Spleen (tissue), 11 donors: ENCODE measurements at regions not wholly inside any gene's neighbourhood (a gene's known extent, or its start where the extent isn't known, plus 50 kb on each side); places are given as distances from the start of the nearest gene placed in this dataset.

Experiments
- DNase-seq: peaks from one replicate; pipeline ENCODE4 v3.0.0-alpha.2; 2020
- H3K27ac ChIP-seq, 8 donors: fragments of 200-600 bp; sonication (generic) in 7 of 8; 1 replicate in 4 of 8; 2 replicates in 4 of 8; pipeline versions ENCODE4 v1.5.0 to v1.8.0; 2016 to 2021; ENCODE audit warnings: inconsistent platforms in 4 of 8, mild to moderate bottlenecking in 4 of 8, moderate library complexity in 1 of 8
- H3K27me3 ChIP-seq, 7 donors: fragments of 200-600 bp; sonication (generic) in 6 of 7; replicated peaks in 1 of 7; 1 replicate in 4 of 7; 2 replicates in 3 of 7; pipeline versions ENCODE4 v1.5.0 to v1.8.0; 2016 to 2021; ENCODE audit warnings: inconsistent platforms in 3 of 7, mild to moderate bottlenecking in 1 of 7
- H3K36me3 ChIP-seq, 6 donors: fragments of 200-600 bp; sonication (generic) in 5 of 6; 1 replicate in 4 of 6; 2 replicates in 2 of 6; pipeline versions ENCODE4 v1.5.0 to v1.8.0; 2016 to 2021; ENCODE audit warnings: inconsistent platforms in 2 of 6
- H3K4me1 ChIP-seq, 6 donors: fragments of 200-600 bp; sonication (generic) in 5 of 6; 1 replicate in 3 of 6; 2 replicates in 3 of 6; pipeline versions ENCODE4 v1.5.0 to v1.8.0; 2016 to 2021; ENCODE audit warnings: inconsistent platforms in 3 of 6
- H3K4me3 ChIP-seq, 8 donors: fragments of 200-600 bp; sonication (generic) in 7 of 8; 1 replicate in 4 of 8; 2 replicates in 4 of 8; pipeline versions ENCODE4 v1.5.0 to v1.8.0; 2016 to 2021; ENCODE audit warnings: inconsistent platforms in 4 of 8, mild to moderate bottlenecking in 4 of 8, moderate library complexity in 2 of 8
- H3K9me3 ChIP-seq, 8 donors: fragments of 200-600 bp; sonication (generic) in 7 of 8; 1 replicate in 4 of 8; 2 replicates in 4 of 8; pipeline versions ENCODE4 v1.5.0 to v1.8.0; 2016 to 2021; ENCODE audit warnings: inconsistent platforms in 4 of 8
- CTCF ChIP-seq, 11 experiments: fragments of 200-600 bp in 7 of 11; fragments of 450-650 bp in 4 of 11; sonication (generic) in 4 of 11; IDR thresholded peaks in 8 of 11; conservative IDR thresholded peaks in 3 of 11; 1 replicate in 7 of 11; 2 replicates in 4 of 11; pipeline versions ENCODE4 v1.4.0 to v1.8.0; 2016 to 2021; ENCODE audit warnings: antibody characterized with exemption in 11 of 11, inconsistent platforms in 4 of 11, mild to moderate bottlenecking in 1 of 11
- POLR2A ChIP-seq, 3 donors: fragments of 450-650 bp; IDR thresholded peaks; one replicate each; pipeline ENCODE4 v1.5.1; 2017; ENCODE audit warnings: antibody characterized with exemption in 3 of 3, mild to moderate bottlenecking in 1 of 3
- POLR2AphosphoS5 ChIP-seq, 3 donors: sonication (generic); formaldehyde crosslinking; IDR thresholded peaks; one replicate each; pipeline ENCODE4 v1.5.1; 2017; ENCODE audit warnings: antibody characterized with exemption in 3 of 3
- WGBS, 5 donors: extraction: QIAGEN DNeasy Blood & Tissue Kit in 3 of 5; methylation state at CpG; one replicate each; pipeline versions ENCODE4 v1.1.5 to v1.1.7; 2013 to 2018; 5-methylcytosine and 5-hydroxymethylcytosine counted together
- intact Hi-C: fragments of 100-400 bp; cut with DNase I; formaldehyde crosslinking; loops from one replicate; pipeline ENCODE4 v1.15.0; 2023; ENCODE audit warnings: low total_unique reads
- donor health status: healthy with polysubstance abuse.
- donor health status: DM: no; HTN: no; CAD: no; lungs with moderate emphysema.
- donor health status: DM: no; HTN: no; CAD: no.
- donor health status: Bipolar disorder and iron deficiency.
- donor health status: healthy.
- donor health status: DM: no; HTN: no; CAD: no.
- donor health status: DM: yes; HTN: yes; CAD: no.

GRCh38 chr14:83170165-83170564 is 1636.5 kb upstream of the SEL1L start:
- intact Hi-C loops = no loop called here
- no peak overlapping the region for H3K4me3 ChIP-seq
- TF ChIP-seq CTCF (IDR thresholded peaks at IDR 0.05 in 8 of 11, conservative IDR thresholded peaks at IDR 0.05 in 3 of 11) (no peak), POLR2A (IDR thresholded peaks at IDR 0.05) (no peak), POLR2AphosphoS5 (IDR thresholded peaks at IDR 0.05) (no peak)
- H3K27ac ChIP-seq = no peak overlapping the region
- H3K36me3 ChIP-seq = no peaks in the 10 kb centered on the region
- peaks cover 0 to 9% (median 2%) of the 10 kb centered on the region in 8 donors for H3K9me3 ChIP-seq
- H3K4me1 ChIP-seq = no peaks in the 10 kb centered on the region
- WGBS, 5 donors = 70 to 80% (median 73%) methylated on average over 3 of the region's 3 CpGs
- no peaks in the 10 kb centered on the region for H3K27me3 ChIP-seq
- DNase-seq = no peak

- no peak for DNase-seq
- intact Hi-C loops = no loop called here
- H3K4me1 ChIP-seq = no peaks in the 10 kb centered on the region
- H3K27ac ChIP-seq = no peak overlapping the region
- no peaks in the 10 kb centered on the region for H3K27me3 ChIP-seq
- no peak overlapping the region for H3K4me3 ChIP-seq
- H3K9me3 ChIP-seq = peaks cover 0 to 9% (median 2%) of the 10 kb centered on the region in 8 donors
- 86 to 95% (median 90%) methylated on average over 1 of the region's 1 CpG for WGBS, 5 donors
- TF ChIP-seq POLR2A (IDR thresholded peaks at IDR 0.05) = no peak
- TF ChIP-seq POLR2AphosphoS5 (IDR thresholded peaks at IDR 0.05) = no peak
- no peak for TF ChIP-seq CTCF (IDR thresholded peaks at IDR 0.05 in 8 of 11, conservative IDR thresholded peaks at IDR 0.05 in 3 of 11)
- H3K36me3 ChIP-seq = no peaks in the 10 kb centered on the region
Observed at GRCh38 chr14:83171761-83172160, 1638.1 kb upstream of the SEL1L start.

GRCh38 chr14:83172363-83172762 is 1638.7 kb upstream of the SEL1L start:
- WGBS, 5 donors = 66 to 92% (median 75%) methylated on average over 2 of the region's 2 CpGs
- TF ChIP-seq CTCF (IDR thresholded peaks at IDR 0.05 in 8 of 11, conservative IDR thresholded peaks at IDR 0.05 in 3 of 11) (no peak), POLR2AphosphoS5 (IDR thresholded peaks at IDR 0.05) (no peak), POLR2A (IDR thresholded peaks at IDR 0.05) (no peak)
- DNase-seq = no peak
- H3K36me3 ChIP-seq = no peaks in the 10 kb centered on the region
- intact Hi-C loops = no loop called here
- no peaks in the 10 kb centered on the region for H3K27me3 ChIP-seq
- no peak overlapping the region for H3K4me3 ChIP-seq
- H3K4me1 ChIP-seq = no peaks in the 10 kb centered on the region
- H3K9me3 ChIP-seq = peaks cover 0 to 9% (median 2%) of the 10 kb centered on the region in 8 donors
- no peak overlapping the region for H3K27ac ChIP-seq

- Histone ChIP-seq H3K27me3 (no peaks in the 10 kb centered on the region), H3K9me3 (peaks cover 0 to 9% (median 2%) of the 10 kb centered on the region in 8 donors), H3K36me3 (no peaks in the 10 kb centered on the region), H3K27ac (no peak overlapping the region), H3K4me1 (no peaks in the 10 kb centered on the region), H3K4me3 (no peak overlapping the region)
- no peak for TF ChIP-seq POLR2A (IDR thresholded peaks at IDR 0.05)
- TF ChIP-seq POLR2AphosphoS5 (IDR thresholded peaks at IDR 0.05) = no peak
- TF ChIP-seq CTCF (IDR thresholded peaks at IDR 0.05 in 8 of 11, conservative IDR thresholded peaks at IDR 0.05 in 3 of 11) = no peak
- intact Hi-C loops = no loop called here
- no peak for DNase-seq
Observed at GRCh38 chr14:83173687-83174086, 1640.0 kb upstream of the SEL1L start.
